ENCODE measurements at regions not wholly inside any gene's neighbourhood (a gene's known extent, or its start where the extent isn't known, plus 50 kb on each side); places are given as distances from the start of the nearest gene placed in this dataset.

DNA sequence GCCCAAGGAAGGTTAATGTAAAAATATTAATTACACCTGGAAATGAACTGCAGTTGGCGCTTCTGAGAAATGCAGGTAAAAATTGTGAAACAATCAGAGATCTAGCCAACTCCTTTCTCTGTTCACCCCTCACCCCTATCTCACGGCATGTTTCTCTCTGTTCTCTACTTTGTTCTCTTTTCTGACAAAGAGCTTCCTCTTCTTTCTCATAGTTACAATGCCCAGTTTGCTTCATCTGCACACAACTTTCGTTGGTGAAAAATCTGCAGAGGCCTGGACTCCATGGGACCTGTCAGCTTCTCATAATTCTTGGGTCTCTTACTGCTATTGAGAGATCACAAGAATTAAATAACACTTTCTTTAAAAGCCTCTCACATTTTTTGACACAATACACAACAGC lies 212.9 kb upstream of the LRRN1 start:
- WGBS (ENCODE audit: insufficient coverage): 81% methylated on average over 1 of the region's 3 CpGs
- no peak overlapping the region for H3K4me3 ChIP-seq (ENCODE audit: low read length)

DNA sequence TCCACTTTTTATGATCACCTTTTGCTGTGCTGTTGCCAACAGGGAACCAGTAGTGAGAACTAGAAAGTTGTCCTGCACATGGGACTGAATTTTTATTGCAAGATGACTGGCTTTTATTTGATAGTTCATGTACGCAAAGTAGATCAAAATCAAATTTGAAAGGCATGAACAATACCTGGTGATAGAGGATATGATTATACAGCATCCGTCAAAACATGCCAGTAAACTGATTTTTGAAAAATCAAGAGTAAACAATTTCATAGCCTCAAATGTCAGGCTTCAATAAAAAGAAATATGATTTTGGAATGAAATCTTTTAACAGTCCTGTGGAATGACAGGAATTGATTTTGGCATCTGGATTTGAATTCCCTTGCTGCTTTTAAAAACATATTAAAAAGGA lies 219.6 kb upstream of the LRRN1 start:
- no peak overlapping the region for H3K4me3 ChIP-seq (ENCODE audit: low read length)
- H3K27me3 ChIP-seq (ENCODE audit: control insufficient read depth, insufficient read depth, low read length): no peaks in the 10 kb centered on the region
- WGBS (ENCODE audit: insufficient coverage): 100% methylated on average over 1 of the region's 2 CpGs
- H3K9me3 ChIP-seq (replicated peaks; ENCODE audit: control insufficient read depth, low read depth, low read length): no peaks in the 10 kb centered on the region
- H3K27ac ChIP-seq (ENCODE audit: low read length): no peak overlapping the region
- DNase-seq: no peak
- H3K36me3 ChIP-seq (ENCODE audit: control insufficient read depth, insufficient read depth, low read length): no peaks in the 10 kb centered on the region
- H3K4me1 ChIP-seq (ENCODE audit: control insufficient read depth, insufficient read depth, low read length): no peaks in the 10 kb centered on the region

More for the DNA sequence above, 212.9 kb upstream of the LRRN1 start:
- peaks cover 4% of the 10 kb centered on the region for H3K4me1 ChIP-seq (ENCODE audit: control insufficient read depth, insufficient read depth, low read length)
- no peak for DNase-seq
- H3K27ac ChIP-seq (ENCODE audit: low read length): no peak overlapping the region
- no peaks in the 10 kb centered on the region for H3K36me3 ChIP-seq (ENCODE audit: control insufficient read depth, insufficient read depth, low read length)
- no peaks in the 10 kb centered on the region for H3K9me3 ChIP-seq (replicated peaks; ENCODE audit: control insufficient read depth, low read depth, low read length)
- H3K27me3 ChIP-seq (ENCODE audit: control insufficient read depth, insufficient read depth, low read length): no peaks in the 10 kb centered on the region

GRCh38 chr3:3578718-3579117 lies 220.5 kb upstream of the LRRN1 start:
- H3K27me3 ChIP-seq (ENCODE audit: control insufficient read depth, insufficient read depth, low read length): no peaks in the 10 kb centered on the region
- H3K4me1 ChIP-seq (ENCODE audit: control insufficient read depth, insufficient read depth, low read length): no peaks in the 10 kb centered on the region
- no peak overlapping the region for H3K27ac ChIP-seq (ENCODE audit: low read length)
- no peak overlapping the region for H3K4me3 ChIP-seq (ENCODE audit: low read length)
- H3K9me3 ChIP-seq (replicated peaks; ENCODE audit: control insufficient read depth, low read depth, low read length): no peaks in the 10 kb centered on the region
- WGBS (ENCODE audit: insufficient coverage): 46% methylated on average over 3 of the region's 4 CpGs
- H3K36me3 ChIP-seq (ENCODE audit: control insufficient read depth, insufficient read depth, low read length): no peaks in the 10 kb centered on the region
- DNase-seq: peak; percentile 17

DNA sequence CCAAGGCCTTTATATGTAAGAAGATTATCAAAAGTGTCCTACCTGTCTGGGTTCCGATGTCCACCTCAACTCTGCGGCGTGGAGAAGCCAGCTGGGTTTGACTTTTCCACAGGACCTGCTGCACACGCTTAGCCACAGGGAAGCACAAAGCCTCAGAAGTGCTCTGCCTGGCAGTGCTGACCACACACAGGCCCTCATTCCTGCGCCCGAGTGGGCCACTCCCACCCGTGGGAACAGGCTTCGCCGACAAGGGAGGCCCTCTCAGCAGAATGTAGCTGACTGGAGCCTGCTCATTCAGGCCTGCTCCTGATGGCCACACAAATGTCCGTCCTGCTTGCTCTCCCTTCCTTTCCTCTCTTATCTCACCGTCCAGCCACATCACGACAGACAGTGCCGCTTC lies 221.4 kb upstream of the LRRN1 start:
- no peak for DNase-seq
- Histone ChIP-seq H3K27me3 (ENCODE audit: control insufficient read depth, insufficient read depth, low read length) (no peaks in the 10 kb centered on the region), H3K36me3 (ENCODE audit: control insufficient read depth, insufficient read depth, low read length) (no peaks in the 10 kb centered on the region), H3K4me1 (ENCODE audit: control insufficient read depth, insufficient read depth, low read length) (no peaks in the 10 kb centered on the region), H3K9me3 (replicated peaks; ENCODE audit: control insufficient read depth, low read depth, low read length) (no peaks in the 10 kb centered on the region), H3K4me3 (ENCODE audit: low read length) (no peak overlapping the region), H3K27ac (ENCODE audit: low read length) (no peak overlapping the region)
- 79% methylated on average over 13 of the region's 13 CpGs for WGBS (ENCODE audit: insufficient coverage)

DNA sequence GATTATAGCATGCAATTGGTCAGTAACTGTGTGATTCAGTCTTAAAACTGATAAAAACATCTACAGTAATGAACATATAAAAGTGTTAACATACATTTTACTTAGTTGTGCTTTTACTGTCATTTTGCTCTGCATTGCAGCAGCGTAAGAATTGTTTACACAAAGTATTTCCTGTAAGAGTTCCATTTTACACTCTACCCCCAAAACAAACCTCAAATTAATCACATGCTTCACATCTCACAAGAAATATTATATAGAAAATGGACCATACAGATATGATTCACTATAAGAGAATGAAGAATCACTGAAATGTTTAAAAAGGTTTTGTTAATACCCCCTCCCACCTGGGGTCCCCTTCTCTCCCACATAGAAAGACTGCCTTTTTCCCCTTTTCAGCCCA lies 225.9 kb upstream of the LRRN1 start:
- H3K27ac ChIP-seq (ENCODE audit: low read length): no peak overlapping the region
- no peaks in the 10 kb centered on the region for H3K36me3 ChIP-seq (ENCODE audit: control insufficient read depth, insufficient read depth, low read length)
- no peaks in the 10 kb centered on the region for H3K9me3 ChIP-seq (replicated peaks; ENCODE audit: control insufficient read depth, low read depth, low read length)
- no peaks in the 10 kb centered on the region for H3K27me3 ChIP-seq (ENCODE audit: control insufficient read depth, insufficient read depth, low read length)
- WGBS (ENCODE audit: insufficient coverage): no CpG with 5 or more reads among the region's 1 CpG
- H3K4me3 ChIP-seq (ENCODE audit: low read length): no peak overlapping the region
- DNase-seq: no peak
- H3K4me1 ChIP-seq (ENCODE audit: control insufficient read depth, insufficient read depth, low read length): no peaks in the 10 kb centered on the region

DNA sequence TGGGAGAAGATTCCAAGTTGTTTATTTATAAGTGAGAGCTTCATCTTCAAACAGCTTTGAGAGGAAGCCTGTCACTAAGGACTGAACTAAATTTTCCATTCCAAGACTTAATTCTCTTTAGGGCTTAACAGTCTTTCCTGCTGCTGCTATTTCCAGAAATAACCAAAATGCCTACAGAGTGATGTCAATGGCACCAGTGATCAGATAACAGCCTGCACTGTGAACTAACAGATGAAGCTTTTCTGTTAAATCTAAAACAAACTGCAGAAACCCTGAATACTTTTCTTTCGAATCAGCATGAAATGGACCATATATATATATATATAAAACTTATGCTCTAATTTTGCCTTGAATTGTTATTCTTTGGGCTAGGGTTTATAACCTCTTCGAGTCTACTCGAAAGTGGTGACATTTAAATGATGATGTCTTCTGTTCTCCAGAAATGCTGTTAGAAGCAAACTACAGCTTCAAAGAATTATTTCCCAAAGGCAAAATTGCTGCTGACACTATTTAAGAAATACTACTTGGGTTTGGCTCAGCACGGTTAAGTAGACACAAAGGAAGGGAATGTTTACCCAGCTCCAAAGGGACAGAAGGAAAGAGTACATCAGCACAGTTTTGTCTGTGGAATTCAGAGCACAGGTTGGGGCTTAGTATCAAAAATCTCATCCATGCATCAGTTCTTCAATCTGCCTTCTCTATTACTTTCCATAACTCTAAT lies 238.5 kb upstream of the LRRN1 start:
- peak; percentile 77 for DNase-seq
- no peaks in the 10 kb centered on the region for H3K9me3 ChIP-seq (replicated peaks; ENCODE audit: control insufficient read depth, low read depth, low read length)
- H3K27ac ChIP-seq (ENCODE audit: low read length): peak overlapping the region; percentile 71
- H3K36me3 ChIP-seq (ENCODE audit: control insufficient read depth, insufficient read depth, low read length): no peaks in the 10 kb centered on the region
- H3K27me3 ChIP-seq (ENCODE audit: control insufficient read depth, insufficient read depth, low read length): no peaks in the 10 kb centered on the region
- WGBS (ENCODE audit: insufficient coverage): no CpG with 5 or more reads among the region's 4 CpGs
- peaks cover 5% of the 10 kb centered on the region for H3K4me1 ChIP-seq (ENCODE audit: control insufficient read depth, insufficient read depth, low read length)
- no peak overlapping the region for H3K4me3 ChIP-seq (ENCODE audit: low read length)

- no CpG with 5 or more reads among the region's 2 CpGs for WGBS (ENCODE audit: insufficient coverage)
- H3K4me1 ChIP-seq (ENCODE audit: control insufficient read depth, insufficient read depth, low read length): peaks cover 5% of the 10 kb centered on the region
- no peaks in the 10 kb centered on the region for H3K36me3 ChIP-seq (ENCODE audit: control insufficient read depth, insufficient read depth, low read length)
- H3K9me3 ChIP-seq (replicated peaks; ENCODE audit: control insufficient read depth, low read depth, low read length): no peaks in the 10 kb centered on the region
- DNase-seq: no peak
- no peaks in the 10 kb centered on the region for H3K27me3 ChIP-seq (ENCODE audit: control insufficient read depth, insufficient read depth, low read length)
- no peak overlapping the region for H3K27ac ChIP-seq (ENCODE audit: low read length)
- H3K4me3 ChIP-seq (ENCODE audit: low read length): no peak overlapping the region
Measured at GRCh38 chr3:3559786-3560185, 239.4 kb upstream of the LRRN1 start.

DNA sequence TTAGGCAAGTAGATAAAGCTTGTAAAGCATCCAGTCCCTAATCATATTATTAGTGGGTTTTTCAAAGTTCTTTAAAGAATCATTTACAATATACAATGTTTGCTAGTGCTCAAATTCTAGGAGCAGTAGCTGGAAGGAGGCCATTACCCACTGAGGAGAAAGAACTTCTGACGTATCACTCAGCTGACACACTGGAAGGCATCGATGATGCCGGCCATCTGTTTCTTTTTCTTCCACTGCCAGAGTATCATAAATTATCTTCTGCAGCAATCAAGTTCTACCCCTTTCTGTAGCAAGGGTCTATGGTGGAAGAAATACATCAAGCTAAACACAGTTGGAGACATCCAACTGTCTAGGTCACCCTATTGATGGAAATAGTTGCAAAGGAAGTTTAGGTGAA lies 243.2 kb upstream of the LRRN1 start:
- H3K36me3 ChIP-seq (ENCODE audit: control insufficient read depth, insufficient read depth, low read length): no peaks in the 10 kb centered on the region
- H3K4me3 ChIP-seq (ENCODE audit: low read length): no peak overlapping the region
- DNase-seq: peak; percentile 20
- H3K9me3 ChIP-seq (replicated peaks; ENCODE audit: control insufficient read depth, low read depth, low read length): peaks cover 2% of the 10 kb centered on the region
- WGBS (ENCODE audit: insufficient coverage): no CpG with 5 or more reads among the region's 3 CpGs
- H3K27me3 ChIP-seq (ENCODE audit: control insufficient read depth, insufficient read depth, low read length): no peaks in the 10 kb centered on the region
- H3K27ac ChIP-seq (ENCODE audit: low read length): no peak overlapping the region
- peaks cover 5% of the 10 kb centered on the region for H3K4me1 ChIP-seq (ENCODE audit: control insufficient read depth, insufficient read depth, low read length)

- no peak overlapping the region for H3K27ac ChIP-seq (ENCODE audit: low read length)
- no peak for DNase-seq
- H3K9me3 ChIP-seq (replicated peaks; ENCODE audit: control insufficient read depth, low read depth, low read length): peaks cover 7% of the 10 kb centered on the region
- H3K4me1 ChIP-seq (ENCODE audit: control insufficient read depth, insufficient read depth, low read length): no peaks in the 10 kb centered on the region
- H3K36me3 ChIP-seq (ENCODE audit: control insufficient read depth, insufficient read depth, low read length): no peaks in the 10 kb centered on the region
- 96% methylated on average over 3 of the region's 6 CpGs for WGBS (ENCODE audit: insufficient coverage)
- H3K4me3 ChIP-seq (ENCODE audit: low read length): no peak overlapping the region
- no peaks in the 10 kb centered on the region for H3K27me3 ChIP-seq (ENCODE audit: control insufficient read depth, insufficient read depth, low read length)
Measured at GRCh38 chr3:3553236-3553635, 246.0 kb upstream of the LRRN1 start.

GRCh38 chr3:3552761-3553160 lies 246.5 kb upstream of the LRRN1 start:
- no peak overlapping the region for H3K27ac ChIP-seq (ENCODE audit: low read length)
- no peak for DNase-seq
- H3K4me3 ChIP-seq (ENCODE audit: low read length): no peak overlapping the region
- 80% methylated on average over 1 of the region's 3 CpGs for WGBS (ENCODE audit: insufficient coverage)
- H3K27me3 ChIP-seq (ENCODE audit: control insufficient read depth, insufficient read depth, low read length): no peaks in the 10 kb centered on the region
- peaks cover 7% of the 10 kb centered on the region for H3K9me3 ChIP-seq (replicated peaks; ENCODE audit: control insufficient read depth, low read depth, low read length)
- H3K4me1 ChIP-seq (ENCODE audit: control insufficient read depth, insufficient read depth, low read length): no peaks in the 10 kb centered on the region
- H3K36me3 ChIP-seq (ENCODE audit: control insufficient read depth, insufficient read depth, low read length): no peaks in the 10 kb centered on the region

- DNase-seq: no peak
- Histone ChIP-seq H3K27ac (ENCODE audit: low read length) (no peak overlapping the region), H3K4me1 (ENCODE audit: control insufficient read depth, insufficient read depth, low read length) (no peaks in the 10 kb centered on the region)
Measured at GRCh38 chr3:3551981-3552380, 247.2 kb upstream of the LRRN1 start.

More at GRCh38 chr3:3551981-3552380, 247.2 kb upstream of the LRRN1 start:
- peaks cover 7% of the 10 kb centered on the region for H3K9me3 ChIP-seq (replicated peaks; ENCODE audit: control insufficient read depth, low read depth, low read length)
- H3K27me3 ChIP-seq (ENCODE audit: control insufficient read depth, insufficient read depth, low read length): no peaks in the 10 kb centered on the region
- no peaks in the 10 kb centered on the region for H3K36me3 ChIP-seq (ENCODE audit: control insufficient read depth, insufficient read depth, low read length)
- H3K4me3 ChIP-seq (ENCODE audit: low read length): no peak overlapping the region
